GM18505 (cell line): ENCODE measurements at regions not wholly inside any gene's neighbourhood (a gene's known extent, or its start where the extent isn't known, plus 50 kb on each side); places are given as distances from the start of the nearest gene placed in this dataset.
"Not testable (repeated sequence)": the region's sequence is repeated elsewhere in the genome, so short reads cannot be mapped to it uniquely, and the experiment has no call there.

Experiments used
- ATAC-seq: cut with Tn5 transposase; IDR thresholded peaks from one replicate; pipeline ENCODE4 v1.9.1; 2021; ENCODE audit not compliant: unreplicated experiment
- POLR2A ChIP-seq: IDR thresholded peaks from 4 replicates; pipeline ENCODE4 v1.6.1; 2011; ENCODE audit warnings: borderline replicate concordance; ENCODE audit not compliant: insufficient read depth, insufficient read length; ENCODE audit errors: extremely low read depth

- no peak for TF ChIP-seq POLR2A
- no peak for ATAC-seq
These were observed 130.3 kb upstream of the ARSJ start for GRCh38 chr4:114109776-114110175.

- no peak for TF ChIP-seq POLR2A
- ATAC-seq: no peak
These were observed 136.1 kb upstream of the ARSJ start for GRCh38 chr4:114115526-114115925.

DNA sequence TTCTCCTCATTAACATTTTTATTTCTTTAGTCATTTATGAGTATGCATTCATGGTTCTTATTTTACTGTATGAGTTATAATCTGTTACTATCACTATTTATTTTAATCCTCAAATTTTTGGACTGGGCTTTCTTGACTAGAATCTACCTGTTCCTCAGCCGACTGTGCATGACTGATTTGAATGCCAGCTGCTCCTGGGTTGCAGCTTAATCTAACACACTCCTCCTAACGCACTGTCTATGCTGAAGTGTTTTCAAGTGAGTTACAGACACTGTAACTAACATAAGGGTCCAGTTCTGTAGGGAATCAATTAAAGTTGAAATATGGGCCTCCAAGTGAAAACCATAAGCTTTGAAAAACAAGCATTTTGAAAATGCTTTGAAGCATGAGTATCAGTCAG, 137.4 kb upstream of the ARSJ start:
- TF ChIP-seq POLR2A: no peak
- no peak for ATAC-seq

GRCh38 chr4:114121221-114121620, 141.8 kb upstream of the ARSJ start:
- ATAC-seq: no peak
- no peak for TF ChIP-seq POLR2A

GRCh38 chr4:114132199-114132598, 152.8 kb upstream of the ARSJ start:
- TF ChIP-seq POLR2A: no peak
- no peak for ATAC-seq

- ATAC-seq: peak; percentile 68
- no peak for TF ChIP-seq POLR2A
These were observed 153.4 kb upstream of the ARSJ start for GRCh38 chr4:114132830-114133229.

DNA sequence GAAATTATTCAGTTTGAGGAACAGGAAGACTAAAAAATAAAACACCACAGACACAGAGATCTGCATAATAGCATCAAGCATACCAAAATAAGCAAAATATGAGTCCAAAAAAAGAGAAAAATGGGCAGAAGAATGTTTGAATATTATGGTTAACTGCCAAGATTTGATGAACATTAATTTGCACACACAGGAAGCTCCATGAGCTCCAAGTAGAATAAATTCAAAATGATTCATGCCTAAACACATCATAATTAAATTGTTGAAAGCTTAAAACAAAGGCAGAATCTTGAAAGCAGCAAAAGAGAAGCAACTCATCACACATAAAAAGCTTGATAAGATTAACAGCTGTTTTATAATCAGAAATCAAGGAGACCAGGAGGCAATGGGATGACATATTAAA, 156.6 kb upstream of the ARSJ start:
- no peak for ATAC-seq
- TF ChIP-seq POLR2A: no peak

GRCh38 chr4:114137984-114138383, 158.5 kb upstream of the ARSJ start:
- no peak for ATAC-seq
- no peak for TF ChIP-seq POLR2A

DNA sequence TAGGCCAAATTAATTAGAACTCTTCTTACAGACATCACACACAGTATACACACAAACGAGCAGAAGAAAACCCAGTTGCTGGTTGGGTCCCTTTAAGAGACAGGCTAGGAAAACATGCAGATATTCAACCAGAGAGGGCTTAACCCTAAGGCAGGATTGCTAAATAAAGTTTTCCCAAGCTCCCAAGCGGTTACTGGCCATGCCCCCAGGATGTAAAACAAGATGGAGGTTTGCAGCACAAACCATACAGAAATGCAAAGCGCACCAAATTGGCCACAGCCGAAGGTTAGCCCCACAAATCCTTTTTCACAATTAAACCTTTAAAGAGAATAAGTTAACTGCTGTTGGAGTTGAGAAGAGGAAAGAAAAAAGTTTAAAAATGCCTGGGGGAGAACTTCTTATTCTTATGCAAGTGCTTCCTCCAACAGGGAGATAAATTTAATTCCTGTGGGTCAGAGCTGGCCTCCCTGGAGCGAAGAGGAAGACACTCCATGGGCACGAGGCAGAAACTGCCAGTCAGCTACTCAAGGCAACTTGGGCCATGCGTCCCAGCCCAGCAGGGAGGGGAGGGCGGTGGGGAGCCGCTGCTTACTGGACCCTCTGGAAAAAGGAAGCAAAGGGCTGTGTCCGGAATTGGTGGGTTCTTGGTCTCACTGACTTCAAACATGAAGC, 167.6 kb upstream of the ARSJ start:
- no peak for ATAC-seq

DNA sequence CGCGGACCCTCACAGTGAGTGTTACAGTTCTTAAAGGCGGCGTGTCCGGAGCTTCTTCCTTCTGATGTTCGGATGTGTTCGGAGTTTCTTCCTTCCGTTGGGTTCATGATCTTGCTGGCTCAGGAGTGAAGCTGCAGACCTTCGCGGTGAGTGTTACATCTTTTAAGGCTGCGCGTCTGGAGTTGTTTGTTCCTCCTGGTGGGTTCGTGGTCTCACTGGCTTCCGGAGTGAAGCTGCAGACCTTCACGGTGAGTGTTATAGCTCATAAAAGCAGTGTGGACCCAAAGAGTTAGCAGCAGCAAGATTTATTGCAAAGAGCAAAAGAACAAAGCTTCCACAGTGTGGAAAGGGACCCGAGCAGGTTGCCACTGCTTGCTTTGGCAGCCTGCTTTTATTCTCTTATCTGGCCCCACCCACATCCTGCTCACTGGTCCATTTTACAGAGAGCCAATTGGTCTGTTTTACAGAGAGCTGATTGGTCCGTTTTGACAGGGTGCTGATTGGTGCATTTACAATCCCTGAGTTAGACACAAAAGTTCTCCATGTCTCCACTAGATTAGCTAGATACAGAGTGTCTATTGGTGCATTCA, 168.3 kb upstream of the ARSJ start:
- ATAC-seq: not testable (repeated sequence)

More for the DNA sequence above, 167.6 kb upstream of the ARSJ start:
- TF ChIP-seq POLR2A: no peak

- not testable (repeated sequence) for ATAC-seq
These were observed 169.1 kb upstream of the ARSJ start for GRCh38 chr4:114148372-114149070.

DNA sequence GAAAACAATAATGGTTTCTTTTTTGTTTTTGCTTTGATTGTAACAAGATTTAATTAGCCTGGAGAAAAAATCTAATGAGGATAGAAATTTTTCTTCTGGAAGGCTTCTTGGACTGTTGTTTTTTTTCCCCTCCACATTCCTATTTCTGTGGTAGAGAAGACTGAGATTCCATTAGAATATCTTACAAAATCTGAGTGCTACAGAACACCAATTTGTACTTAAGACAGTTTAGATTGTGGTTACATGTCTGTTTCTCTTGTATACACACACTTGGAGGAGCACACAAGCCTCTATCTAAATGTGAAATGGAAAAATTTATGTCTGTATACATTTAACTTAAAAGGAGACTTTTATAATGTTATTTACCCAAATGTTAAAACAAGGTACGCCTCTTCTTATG, 176.9 kb upstream of the ARSJ start:
- no peak for ATAC-seq
- no peak for TF ChIP-seq POLR2A

GRCh38 chr4:114161809-114162208, 182.4 kb upstream of the ARSJ start:
- TF ChIP-seq POLR2A: no peak
- ATAC-seq: no peak

GRCh38 chr4:114163051-114163450, 183.6 kb upstream of the ARSJ start:
- TF ChIP-seq POLR2A: no peak
- ATAC-seq: no peak
